Bone marrow (tissue), 2 donors: ENCODE measurements at regions not wholly inside any gene's neighbourhood (a gene's known extent, or its start where the extent isn't known, plus 50 kb on each side); places are given as distances from the start of the nearest gene placed in this dataset.

Experiments used
- DNase-seq, 2 donors: peaks; one replicate each; lab custom pipeline; 2025; lab: John Stamatoyannopoulos, UW

GRCh38 chr5:116686438-116686837 is 111.8 kb upstream of the SEMA6A start:
- DNase-seq, result no peak

GRCh38 chr5:116685931-116686330 is 111.3 kb upstream of the SEMA6A start:
- no peak for DNase-seq

- no peak for DNase-seq
Observed at GRCh38 chr5:116685069-116685468, 110.4 kb upstream of the SEMA6A start.

DNA sequence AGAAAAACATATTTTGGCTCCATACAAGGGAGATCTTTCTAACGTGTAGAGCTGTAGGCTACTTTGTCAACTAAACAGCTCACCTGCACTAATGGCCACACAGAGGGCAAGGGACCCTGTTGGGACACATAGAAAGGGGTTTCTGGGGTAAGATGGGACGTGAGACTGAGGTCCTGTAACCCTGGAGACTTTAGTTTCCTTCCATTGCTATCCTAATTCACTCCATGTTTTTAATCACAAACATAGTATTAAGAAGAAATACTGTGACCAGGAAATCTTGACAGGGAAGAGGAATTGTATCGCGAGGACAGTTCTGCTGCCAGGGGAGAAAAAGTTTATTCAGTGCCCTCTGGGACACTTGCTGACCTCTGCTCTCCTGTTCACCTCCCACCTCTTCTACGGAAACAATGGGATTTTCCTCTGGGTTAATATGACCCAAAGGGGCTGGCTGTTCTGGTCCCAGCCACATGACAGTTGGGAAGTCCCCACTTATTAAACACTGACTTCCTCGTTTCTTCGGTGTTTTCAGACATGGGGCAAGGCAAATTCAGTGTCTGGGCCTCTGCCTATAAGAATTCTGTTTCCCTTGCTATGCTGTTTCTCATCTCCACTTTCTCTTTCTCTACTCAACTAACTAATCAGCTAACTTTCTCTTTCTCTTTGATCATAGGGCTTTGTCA is 106.9 kb upstream of the SEMA6A start:
- no peak for DNase-seq

DNA sequence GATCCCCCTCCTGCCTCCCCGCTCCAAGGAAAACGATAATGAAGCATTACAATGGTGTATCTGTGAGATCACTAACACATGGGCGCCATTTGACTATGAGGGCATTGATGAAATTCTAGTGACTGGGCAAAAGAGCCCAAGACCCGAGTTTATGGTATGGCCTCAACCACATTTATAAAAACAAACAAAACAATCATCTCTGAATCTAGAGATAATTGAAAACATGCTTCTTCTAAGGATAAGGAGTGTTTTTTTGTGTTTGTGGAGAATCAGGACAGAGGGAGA is 100.9 kb upstream of the SEMA6A start:
- DNase-seq, result no peak

DNA sequence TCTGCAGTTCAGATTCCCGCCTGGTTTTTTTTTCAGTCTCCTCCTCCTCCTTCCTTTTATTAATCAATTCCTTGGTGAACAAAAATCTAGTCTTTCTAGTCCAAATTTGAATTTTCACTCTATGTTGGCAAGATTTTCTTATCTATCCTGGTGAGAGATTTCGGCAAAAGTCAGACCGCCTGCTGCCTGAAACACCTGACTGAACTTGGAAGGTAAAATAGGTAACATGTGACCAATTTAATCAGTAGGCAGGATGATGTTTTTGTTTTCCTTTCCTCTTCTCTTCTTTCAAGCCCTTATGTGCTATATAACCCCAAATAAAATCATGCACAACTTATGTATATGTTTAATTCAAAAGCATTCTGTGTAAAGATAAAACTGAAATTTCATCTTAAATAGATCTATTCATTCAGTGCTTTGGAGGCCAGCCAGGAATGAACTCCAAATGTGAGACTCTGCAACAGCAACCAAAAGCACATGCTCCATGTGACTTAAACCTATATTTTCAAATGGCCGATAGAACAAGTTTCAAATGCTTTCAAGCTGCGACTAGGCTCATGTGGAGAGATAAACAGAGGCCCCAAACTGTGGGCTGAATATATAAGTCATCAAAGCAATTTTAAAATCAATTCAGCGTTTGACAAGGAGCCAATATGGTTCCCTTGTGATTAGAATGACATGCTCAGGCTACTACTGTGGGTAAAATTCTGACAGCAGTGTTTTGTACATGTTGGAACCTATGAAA is 100.4 kb upstream of the SEMA6A start:
- DNase-seq, result no peak

DNA sequence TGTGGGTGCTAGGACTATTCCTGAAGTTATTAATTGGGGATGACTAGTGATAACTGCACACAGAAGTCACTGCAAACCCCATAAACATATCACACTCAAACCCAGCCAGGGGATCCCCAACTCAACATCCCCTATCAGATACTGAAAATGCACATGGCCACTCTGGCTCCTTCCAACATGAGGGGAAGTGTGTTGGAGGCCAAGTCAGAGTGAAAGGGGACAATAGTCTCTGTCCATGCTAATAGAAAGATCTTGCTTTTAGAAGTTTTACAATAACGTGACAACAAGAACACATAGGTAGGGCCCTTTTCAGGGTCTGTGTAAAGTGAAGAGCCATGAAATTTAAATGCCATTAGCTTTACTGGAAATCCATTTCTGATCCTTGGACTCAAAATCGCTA is 98.8 kb upstream of the SEMA6A start:
- DNase-seq, result no peak

GRCh38 chr5:116672203-116672602 is 97.6 kb upstream of the SEMA6A start:
- no peak for DNase-seq

- DNase-seq, result no peak
Observed at GRCh38 chr5:116671211-116671736, 96.7 kb upstream of the SEMA6A start.

- DNase-seq, result no peak
Observed at GRCh38 chr5:116669261-116670031, 94.8 kb upstream of the SEMA6A start.

GRCh38 chr5:116668390-116668789 is 93.8 kb upstream of the SEMA6A start:
- DNase-seq, result no peak

DNA sequence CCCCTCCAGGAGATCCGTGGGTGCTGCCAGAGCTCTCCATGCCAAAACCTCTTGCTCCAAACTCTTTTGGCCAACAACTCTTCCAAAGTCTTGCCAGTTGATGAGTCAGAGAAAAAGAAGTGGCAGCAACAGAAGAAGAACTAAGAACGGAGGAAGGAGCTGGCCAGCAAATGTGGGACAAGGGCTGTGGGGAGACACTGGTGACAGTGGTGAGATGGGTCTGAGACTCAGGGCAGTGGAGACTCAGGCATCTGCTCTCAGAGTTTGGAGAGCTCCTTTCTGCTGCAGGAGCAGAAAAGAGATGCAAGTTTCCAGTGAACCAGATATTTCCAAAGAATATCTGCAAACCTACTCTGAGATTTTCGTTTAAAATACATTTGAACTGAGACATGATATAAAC is 92.3 kb upstream of the SEMA6A start:
- no peak for DNase-seq

GRCh38 chr5:116664988-116665387 is 90.4 kb upstream of the SEMA6A start:
- no peak for DNase-seq

GRCh38 chr5:116663081-116663480 is 88.5 kb upstream of the SEMA6A start:
- no peak for DNase-seq

GRCh38 chr5:116661419-116661818 is 86.8 kb upstream of the SEMA6A start:
- no peak for DNase-seq

- DNase-seq, result no peak
Observed at GRCh38 chr5:116660929-116661328, 86.3 kb upstream of the SEMA6A start.

GRCh38 chr5:116658830-116659229 is 84.2 kb upstream of the SEMA6A start:
- no peak for DNase-seq

- DNase-seq, result no peak
Observed at GRCh38 chr5:116658141-116658540, 83.5 kb upstream of the SEMA6A start.

GRCh38 chr5:116655431-116655830 is 80.8 kb upstream of the SEMA6A start:
- no peak for DNase-seq

DNA sequence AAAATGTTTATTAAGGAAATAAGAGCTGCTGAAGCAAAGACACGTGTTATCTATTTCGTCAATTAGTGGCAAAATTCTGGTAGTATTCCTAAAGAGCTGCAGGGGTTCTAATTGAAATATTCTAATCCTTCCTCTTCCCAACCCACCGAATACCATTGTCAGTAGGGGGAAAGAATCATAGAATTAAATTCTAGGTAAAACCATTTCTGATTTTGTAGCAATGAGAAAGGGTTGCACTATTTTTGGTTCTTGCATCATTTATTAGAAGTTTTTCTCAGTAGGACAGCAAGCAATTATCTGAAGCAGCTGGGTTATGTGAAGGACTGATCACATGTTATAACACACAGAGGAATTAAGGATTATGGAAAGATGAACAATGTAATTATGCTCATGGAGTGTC is 80.3 kb upstream of the SEMA6A start:
- DNase-seq, result no peak

GRCh38 chr5:116652903-116653302 is 78.3 kb upstream of the SEMA6A start:
- DNase-seq, result no peak

DNA sequence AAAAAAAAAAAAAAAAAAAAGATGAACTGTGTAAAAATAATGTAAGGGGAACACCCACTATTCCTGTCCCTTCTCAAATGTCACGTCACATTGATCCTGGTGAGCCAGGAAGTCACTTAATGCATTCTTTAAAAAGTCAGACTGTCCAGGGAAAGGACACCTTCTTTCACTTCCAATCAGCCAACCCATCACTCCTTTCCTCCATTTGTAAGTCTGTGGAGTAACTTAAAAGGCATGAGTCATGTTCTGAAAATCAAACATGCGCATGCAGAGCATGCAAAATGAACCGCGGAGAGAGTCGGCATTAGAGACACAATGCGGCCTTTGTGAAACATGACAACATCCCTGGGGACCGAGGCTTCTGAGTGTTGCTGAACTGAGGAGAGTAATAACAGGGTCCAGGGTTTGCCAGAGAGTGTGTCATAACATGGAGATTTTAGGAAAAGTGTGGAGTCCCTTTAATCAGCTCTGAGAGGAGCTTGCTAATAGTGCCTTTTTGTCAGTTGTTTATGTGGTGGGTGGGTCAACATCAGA is 77.6 kb upstream of the SEMA6A start:
- DNase-seq, result no peak

DNA sequence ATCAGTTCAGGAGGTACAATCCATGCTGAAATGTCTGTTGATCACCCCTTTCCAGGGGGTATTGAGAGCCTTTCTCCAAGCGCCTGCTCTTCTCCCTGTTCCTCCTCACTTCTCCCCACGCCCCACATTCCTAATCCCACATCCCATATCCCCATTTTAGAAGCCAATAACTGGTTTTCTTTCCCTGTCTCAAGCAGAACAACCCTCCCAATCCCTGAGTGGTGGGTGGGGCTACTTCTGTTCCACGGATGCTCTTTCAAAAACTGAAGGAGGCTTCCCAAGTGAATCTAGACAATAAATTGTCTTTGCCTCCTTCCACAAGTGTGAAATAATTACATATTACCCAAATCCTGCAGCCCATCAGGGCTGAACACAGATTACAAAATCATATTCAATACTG is 77.0 kb upstream of the SEMA6A start:
- no peak for DNase-seq
